ENCODE measurements at regions not wholly inside any gene's neighbourhood (a gene's known extent, or its start where the extent isn't known, plus 50 kb on each side); places are given as distances from the start of the nearest gene placed in this dataset.

GRCh38 chr20:17860301-17861197, 108.0 kb downstream of the SNX5 start:
- Histone ChIP-seq H3K27ac (no peak overlapping the region), H3K4me1 (peaks cover 0 to 28% of the 10 kb centered on the region in 2 donors), H3K4me3 (no peak overlapping the region), H3K36me3 (no peaks in the 10 kb centered on the region), H3K27me3 (no peaks in the 10 kb centered on the region), H3K9me3 (no peaks in the 10 kb centered on the region)
- DNase-seq (ENCODE audit: low spot score), result no peak
- no peak for TF ChIP-seq CTCF (IDR thresholded peaks at IDR 0.05)

- Histone ChIP-seq H3K27me3 (no peaks in the 10 kb centered on the region), H3K27ac (peak overlapping the region in 1 of 2 donors; percentile 33), H3K4me1 (peaks cover 0 to 28% of the 10 kb centered on the region in 2 donors), H3K9me3 (no peaks in the 10 kb centered on the region), H3K36me3 (no peaks in the 10 kb centered on the region), H3K4me3 (no peak overlapping the region)
- TF ChIP-seq CTCF (IDR thresholded peaks at IDR 0.05), result peak in 1 of 2 donors; percentile 23
- no peak for DNase-seq (ENCODE audit: low spot score)
Observed at GRCh38 chr20:17859616-17860232, 108.9 kb downstream of the SNX5 start.

GRCh38 chr20:17859002-17859615, 109.5 kb downstream of the SNX5 start:
- Histone ChIP-seq H3K27me3 (no peaks in the 10 kb centered on the region), H3K4me1 (peaks cover 0 to 25% of the 10 kb centered on the region in 2 donors), H3K4me3 (no peak overlapping the region), H3K9me3 (no peaks in the 10 kb centered on the region), H3K27ac (peak overlapping the region in 1 of 2 donors; percentile 33), H3K36me3 (no peaks in the 10 kb centered on the region)
- DNase-seq (ENCODE audit: low spot score), result no peak
- no peak for TF ChIP-seq CTCF (IDR thresholded peaks at IDR 0.05)

GRCh38 chr20:17858450-17859001, 110.1 kb downstream of the SNX5 start:
- no peaks in the 10 kb centered on the region for H3K36me3 ChIP-seq
- peaks cover 0 to 19% of the 10 kb centered on the region in 2 donors for H3K4me1 ChIP-seq
- no peaks in the 10 kb centered on the region for H3K27me3 ChIP-seq
- no peaks in the 10 kb centered on the region for H3K9me3 ChIP-seq
- no peak overlapping the region for H3K4me3 ChIP-seq
- H3K27ac ChIP-seq, result no peak overlapping the region
- no peak for DNase-seq (ENCODE audit: low spot score)
- no peak for TF ChIP-seq CTCF (IDR thresholded peaks at IDR 0.05)

GRCh38 chr20:17857639-17858449, 110.8 kb downstream of the SNX5 start:
- Histone ChIP-seq H3K9me3 (no peaks in the 10 kb centered on the region), H3K27me3 (no peaks in the 10 kb centered on the region), H3K4me1 (peaks cover 0 to 13% of the 10 kb centered on the region in 2 donors), H3K27ac (no peak overlapping the region), H3K36me3 (no peaks in the 10 kb centered on the region), H3K4me3 (no peak overlapping the region)
- TF ChIP-seq CTCF (IDR thresholded peaks at IDR 0.05), result no peak
- no peak for DNase-seq (ENCODE audit: low spot score)

Measured in right atrium auricular region (tissue), 2 donors.